GM23338 (cell line): ENCODE measurements at regions not wholly inside any gene's neighbourhood (a gene's known extent, or its start where the extent isn't known, plus 50 kb on each side); places are given as distances from the start of the nearest gene placed in this dataset.

Experiments used
- CREB1 ChIP-seq: fragments of 250-450 bp; sonication (Bioruptor Pico); IDR thresholded peaks from 2 replicates; pipeline ENCODE4 v1.5.0; 2020; ENCODE audit warnings: low read depth, mild to moderate bottlenecking, moderate library complexity
- CTCF ChIP-seq, 2 experiments: fragments of 200-600 bp in 1 of 2; sonication (generic) in 1 of 2; conservative IDR thresholded peaks; 2 replicates each; pipeline versions ENCODE4 v1.5.1 to v1.6.1; 2016 to 2017; ENCODE audit warnings: antibody characterized with exemption in 2 of 2, low read depth in 2 of 2, mild to moderate bottlenecking in 2 of 2, moderate library complexity in 1 of 2
- ETS1 ChIP-seq: IDR thresholded peaks from 2 replicates; pipeline ENCODE4 v1.6.1; 2016; ENCODE audit warnings: antibody characterized with exemption
- EZH2 ChIP-seq: fragments of 200-600 bp; sonication (generic); IDR thresholded peaks from one replicate; pipeline ENCODE4 v1.8.0; 2017; ENCODE audit warnings: antibody characterized with exemption, mild to moderate bottlenecking, low read depth; ENCODE audit not compliant: unreplicated experiment
- EZH2phosphoT487 ChIP-seq: fragments of 200-600 bp; sonication (generic); IDR thresholded peaks from one replicate; pipeline ENCODE4 v1.8.1; 2018; ENCODE audit warnings: antibody characterized with exemption; ENCODE audit not compliant: unreplicated experiment
- JUNB ChIP-seq: IDR thresholded peaks from one replicate; pipeline ENCODE4 v1.6.1; 2016; ENCODE audit warnings: antibody characterized with exemption; ENCODE audit not compliant: unreplicated experiment
- NANOG ChIP-seq: IDR thresholded peaks from 2 replicates; pipeline ENCODE4 v1.6.1; 2016; ENCODE audit warnings: antibody characterized with exemption, borderline replicate concordance
- POLR2AphosphoS5 ChIP-seq: IDR thresholded peaks from 2 replicates; pipeline ENCODE4 v1.6.1; 2016; ENCODE audit warnings: antibody characterized with exemption, low read depth
- STAT1 ChIP-seq: IDR thresholded peaks from one replicate; pipeline ENCODE4 v1.6.1; 2016; ENCODE audit warnings: antibody characterized with exemption; ENCODE audit not compliant: unreplicated experiment
- ZNF114 ChIP-seq: fragments of 250-450 bp; sonication (Bioruptor Pico); IDR thresholded peaks from 2 replicates; pipeline ENCODE4 v1.5.0; 2020; ENCODE audit warnings: mild to moderate bottlenecking, moderate library complexity
- ZNF331 ChIP-seq: fragments of 250-450 bp; sonication (Bioruptor Pico); IDR thresholded peaks from 2 replicates; pipeline ENCODE4 v1.5.0; 2020; ENCODE audit warnings: low read depth, mild to moderate bottlenecking, moderate library complexity
- TF ChIP-seq, protein P1 (sequence below): IDR thresholded peaks from one replicate; pipeline ENCODE4 v1.6.1; 2018; ENCODE audit warnings: antibody characterized with exemption; ENCODE audit not compliant: unreplicated experiment
- TF ChIP-seq, protein P2 (sequence below): fragments of 250-450 bp; sonication (Bioruptor Pico); IDR thresholded peaks from 2 replicates; pipeline ENCODE4 v1.5.0; 2020; ENCODE audit warnings: mild to moderate bottlenecking, moderate library complexity

DNA sequence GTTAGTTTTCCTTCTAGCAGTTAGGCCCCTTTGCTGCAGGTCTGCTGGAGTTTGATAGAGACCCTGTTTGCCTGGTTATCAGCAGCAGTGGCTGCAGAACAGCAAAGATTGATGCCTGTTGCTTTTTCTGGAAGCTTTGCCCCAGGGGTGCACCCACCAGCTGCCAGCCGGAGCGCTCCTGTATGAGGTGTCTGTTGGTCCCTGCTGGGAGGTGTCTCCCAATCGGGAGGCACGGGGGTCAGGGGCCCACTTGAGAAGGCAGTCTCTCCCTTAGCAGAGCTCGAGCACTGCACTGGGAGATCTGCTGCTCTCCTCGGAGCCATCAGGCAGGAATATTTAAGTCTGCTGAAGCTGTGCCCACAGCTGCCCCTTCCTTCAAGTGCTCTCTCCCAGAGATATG, 825.3 kb upstream of the GRM7 start:
- TF ChIP-seq POLR2AphosphoS5 (no peak), CTCF (conservative IDR thresholded peaks at IDR 0.05; ENCODE audit: low read depth in 2 of 2) (no peak), NANOG (no peak), JUNB (no peak), EZH2phosphoT487 (no peak), ZNF331 (CRISPR knock-in tag) (no peak), EZH2 (no peak), CREB1 (CRISPR knock-in tag) (no peak), STAT1 (no peak), ZNF114 (CRISPR knock-in tag) (no peak), ETS1 (no peak)
- TF ChIP-seq, protein P1, sequence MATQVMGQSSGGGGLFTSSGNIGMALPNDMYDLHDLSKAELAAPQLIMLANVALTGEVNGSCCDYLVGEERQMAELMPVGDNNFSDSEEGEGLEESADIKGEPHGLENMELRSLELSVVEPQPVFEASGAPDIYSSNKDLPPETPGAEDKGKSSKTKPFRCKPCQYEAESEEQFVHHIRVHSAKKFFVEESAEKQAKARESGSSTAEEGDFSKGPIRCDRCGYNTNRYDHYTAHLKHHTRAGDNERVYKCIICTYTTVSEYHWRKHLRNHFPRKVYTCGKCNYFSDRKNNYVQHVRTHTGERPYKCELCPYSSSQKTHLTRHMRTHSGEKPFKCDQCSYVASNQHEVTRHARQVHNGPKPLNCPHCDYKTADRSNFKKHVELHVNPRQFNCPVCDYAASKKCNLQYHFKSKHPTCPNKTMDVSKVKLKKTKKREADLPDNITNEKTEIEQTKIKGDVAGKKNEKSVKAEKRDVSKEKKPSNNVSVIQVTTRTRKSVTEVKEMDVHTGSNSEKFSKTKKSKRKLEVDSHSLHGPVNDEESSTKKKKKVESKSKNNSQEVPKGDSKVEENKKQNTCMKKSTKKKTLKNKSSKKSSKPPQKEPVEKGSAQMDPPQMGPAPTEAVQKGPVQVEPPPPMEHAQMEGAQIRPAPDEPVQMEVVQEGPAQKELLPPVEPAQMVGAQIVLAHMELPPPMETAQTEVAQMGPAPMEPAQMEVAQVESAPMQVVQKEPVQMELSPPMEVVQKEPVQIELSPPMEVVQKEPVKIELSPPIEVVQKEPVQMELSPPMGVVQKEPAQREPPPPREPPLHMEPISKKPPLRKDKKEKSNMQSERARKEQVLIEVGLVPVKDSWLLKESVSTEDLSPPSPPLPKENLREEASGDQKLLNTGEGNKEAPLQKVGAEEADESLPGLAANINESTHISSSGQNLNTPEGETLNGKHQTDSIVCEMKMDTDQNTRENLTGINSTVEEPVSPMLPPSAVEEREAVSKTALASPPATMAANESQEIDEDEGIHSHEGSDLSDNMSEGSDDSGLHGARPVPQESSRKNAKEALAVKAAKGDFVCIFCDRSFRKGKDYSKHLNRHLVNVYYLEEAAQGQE = no peak
- TF ChIP-seq, protein P2, sequence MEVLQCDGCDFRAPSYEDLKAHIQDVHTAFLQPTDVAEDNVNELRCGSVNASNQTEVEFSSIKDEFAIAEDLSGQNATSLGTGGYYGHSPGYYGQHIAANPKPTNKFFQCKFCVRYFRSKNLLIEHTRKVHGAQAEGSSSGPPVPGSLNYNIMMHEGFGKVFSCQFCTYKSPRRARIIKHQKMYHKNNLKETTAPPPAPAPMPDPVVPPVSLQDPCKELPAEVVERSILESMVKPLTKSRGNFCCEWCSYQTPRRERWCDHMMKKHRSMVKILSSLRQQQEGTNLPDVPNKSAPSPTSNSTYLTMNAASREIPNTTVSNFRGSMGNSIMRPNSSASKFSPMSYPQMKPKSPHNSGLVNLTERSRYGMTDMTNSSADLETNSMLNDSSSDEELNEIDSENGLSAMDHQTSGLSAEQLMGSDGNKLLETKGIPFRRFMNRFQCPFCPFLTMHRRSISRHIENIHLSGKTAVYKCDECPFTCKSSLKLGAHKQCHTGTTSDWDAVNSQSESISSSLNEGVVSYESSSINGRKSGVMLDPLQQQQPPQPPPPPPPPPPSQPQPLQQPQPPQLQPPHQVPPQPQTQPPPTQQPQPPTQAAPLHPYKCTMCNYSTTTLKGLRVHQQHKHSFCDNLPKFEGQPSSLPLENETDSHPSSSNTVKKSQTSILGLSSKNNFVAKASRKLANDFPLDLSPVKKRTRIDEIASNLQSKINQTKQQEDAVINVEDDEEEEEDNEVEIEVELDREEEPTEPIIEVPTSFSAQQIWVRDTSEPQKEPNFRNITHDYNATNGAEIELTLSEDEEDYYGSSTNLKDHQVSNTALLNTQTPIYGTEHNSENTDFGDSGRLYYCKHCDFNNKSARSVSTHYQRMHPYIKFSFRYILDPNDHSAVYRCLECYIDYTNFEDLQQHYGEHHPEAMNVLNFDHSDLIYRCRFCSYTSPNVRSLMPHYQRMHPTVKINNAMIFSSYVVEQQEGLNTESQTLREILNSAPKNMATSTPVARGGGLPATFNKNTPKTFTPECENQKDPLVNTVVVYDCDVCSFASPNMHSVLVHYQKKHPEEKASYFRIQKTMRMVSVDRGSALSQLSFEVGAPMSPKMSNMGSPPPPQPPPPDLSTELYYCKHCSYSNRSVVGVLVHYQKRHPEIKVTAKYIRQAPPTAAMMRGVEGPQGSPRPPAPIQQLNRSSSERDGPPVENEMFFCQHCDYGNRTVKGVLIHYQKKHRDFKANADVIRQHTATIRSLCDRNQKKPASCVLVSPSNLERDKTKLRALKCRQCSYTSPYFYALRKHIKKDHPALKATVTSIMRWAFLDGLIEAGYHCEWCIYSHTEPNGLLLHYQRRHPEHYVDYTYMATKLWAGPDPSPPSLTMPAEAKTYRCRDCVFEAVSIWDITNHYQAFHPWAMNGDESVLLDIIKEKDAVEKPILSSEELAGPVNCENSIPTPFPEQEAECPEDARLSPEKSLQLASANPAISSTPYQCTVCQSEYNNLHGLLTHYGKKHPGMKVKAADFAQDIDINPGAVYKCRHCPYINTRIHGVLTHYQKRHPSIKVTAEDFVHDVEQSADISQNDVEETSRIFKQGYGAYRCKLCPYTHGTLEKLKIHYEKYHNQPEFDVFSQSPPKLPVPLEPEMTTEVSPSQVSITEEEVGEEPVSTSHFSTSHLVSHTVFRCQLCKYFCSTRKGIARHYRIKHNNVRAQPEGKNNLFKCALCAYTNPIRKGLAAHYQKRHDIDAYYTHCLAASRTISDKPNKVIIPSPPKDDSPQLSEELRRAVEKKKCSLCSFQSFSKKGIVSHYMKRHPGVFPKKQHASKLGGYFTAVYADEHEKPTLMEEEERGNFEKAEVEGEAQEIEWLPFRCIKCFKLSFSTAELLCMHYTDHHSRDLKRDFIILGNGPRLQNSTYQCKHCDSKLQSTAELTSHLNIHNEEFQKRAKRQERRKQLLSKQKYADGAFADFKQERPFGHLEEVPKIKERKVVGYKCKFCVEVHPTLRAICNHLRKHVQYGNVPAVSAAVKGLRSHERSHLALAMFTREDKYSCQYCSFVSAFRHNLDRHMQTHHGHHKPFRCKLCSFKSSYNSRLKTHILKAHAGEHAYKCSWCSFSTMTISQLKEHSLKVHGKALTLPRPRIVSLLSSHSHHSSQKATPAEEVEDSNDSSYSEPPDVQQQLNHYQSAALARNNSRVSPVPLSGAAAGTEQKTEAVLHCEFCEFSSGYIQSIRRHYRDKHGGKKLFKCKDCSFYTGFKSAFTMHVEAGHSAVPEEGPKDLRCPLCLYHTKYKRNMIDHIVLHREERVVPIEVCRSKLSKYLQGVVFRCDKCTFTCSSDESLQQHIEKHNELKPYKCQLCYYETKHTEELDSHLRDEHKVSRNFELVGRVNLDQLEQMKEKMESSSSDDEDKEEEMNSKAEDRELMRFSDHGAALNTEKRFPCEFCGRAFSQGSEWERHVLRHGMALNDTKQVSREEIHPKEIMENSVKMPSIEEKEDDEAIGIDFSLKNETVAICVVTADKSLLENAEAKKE = no peak
